ENCODE measurements at regions not wholly inside any gene's neighbourhood (a gene's known extent, or its start where the extent isn't known, plus 50 kb on each side); places are given as distances from the start of the nearest gene placed in this dataset.

- no peaks in the 10 kb centered on the region for H3K79me2 ChIP-seq (ENCODE audit: control insufficient read depth, insufficient read depth, low read length)
- DNase-seq (ENCODE audit: low read depth in 2 of 2) = no peak
- no peak overlapping the region for H3K9ac ChIP-seq (ENCODE audit: insufficient read depth, low read length)
- H3K36me3 ChIP-seq (ENCODE audit: control insufficient read depth, insufficient read depth, low read length) = no peaks in the 10 kb centered on the region
- H3K4me2 ChIP-seq (ENCODE audit: extremely low read depth, insufficient read depth, low read length) = no peak overlapping the region
- TF ChIP-seq EZH2 (IDR thresholded peaks at IDR 0.05; ENCODE audit: low read length, missing control alignments) (no peak), CTCF (conservative IDR thresholded peaks at IDR 0.05 in 1 of 2, IDR thresholded peaks at IDR 0.05 in 1 of 2; ENCODE audit: low read depth in 1 of 2, low read length in 2 of 2) (no peak)
- H3K27ac ChIP-seq (ENCODE audit: insufficient read depth, low read length) = no peak overlapping the region
- peaks cover 11% of the 10 kb centered on the region for H3K4me1 ChIP-seq (ENCODE audit: control insufficient read depth, extremely low read depth, insufficient read depth, low read length)
- no peak overlapping the region for H2AFZ ChIP-seq (ENCODE audit: low read length)
- no peaks in the 10 kb centered on the region for H4K20me1 ChIP-seq (ENCODE audit: control insufficient read depth, extremely low read depth, insufficient read depth, low read length)
- no peaks in the 10 kb centered on the region for H3K9me3 ChIP-seq (ENCODE audit: control insufficient read depth, insufficient read depth, low read depth, low read length)
- no peaks in the 10 kb centered on the region for H3K27me3 ChIP-seq (ENCODE audit: control insufficient read depth, insufficient read depth, low read length)
- H3K4me3 ChIP-seq (replicated peaks in 1 of 4; ENCODE audit: control extremely low read depth in 1 of 4, insufficient read depth in 1 of 4, low read depth in 3 of 4, low read length in 4 of 4) = no peak overlapping the region
Observed at GRCh38 chr4:123892368-123892976, 495.9 kb downstream of the SPRY1 start.

GRCh38 chr4:123893011-123893981 lies 496.7 kb downstream of the SPRY1 start:
- Histone ChIP-seq H3K36me3 (ENCODE audit: control insufficient read depth, insufficient read depth, low read length) (no peaks in the 10 kb centered on the region), H3K9ac (ENCODE audit: insufficient read depth, low read length) (no peak overlapping the region), H3K79me2 (ENCODE audit: control insufficient read depth, insufficient read depth, low read length) (no peaks in the 10 kb centered on the region), H3K4me1 (ENCODE audit: control insufficient read depth, extremely low read depth, insufficient read depth, low read length) (peaks cover 11% of the 10 kb centered on the region), H2AFZ (ENCODE audit: low read length) (no peak overlapping the region), H3K4me2 (ENCODE audit: extremely low read depth, insufficient read depth, low read length) (peak overlapping the region; percentile 32), H3K9me3 (ENCODE audit: control insufficient read depth, insufficient read depth, low read depth, low read length) (no peaks in the 10 kb centered on the region), H3K4me3 (replicated peaks in 1 of 4; ENCODE audit: control extremely low read depth in 1 of 4, insufficient read depth in 1 of 4, low read depth in 3 of 4, low read length in 4 of 4) (no peak overlapping the region), H3K27ac (ENCODE audit: insufficient read depth, low read length) (no peak overlapping the region), H4K20me1 (ENCODE audit: control insufficient read depth, extremely low read depth, insufficient read depth, low read length) (no peaks in the 10 kb centered on the region), H3K27me3 (ENCODE audit: control insufficient read depth, insufficient read depth, low read length) (no peaks in the 10 kb centered on the region)
- TF ChIP-seq EZH2 (IDR thresholded peaks at IDR 0.05; ENCODE audit: low read length, missing control alignments) (no peak), CTCF (conservative IDR thresholded peaks at IDR 0.05 in 1 of 2, IDR thresholded peaks at IDR 0.05 in 1 of 2; ENCODE audit: low read depth in 1 of 2, low read length in 2 of 2) (no peak)
- DNase-seq (ENCODE audit: low read depth in 2 of 2) = peak; percentile 62 to 72

- DNase-seq (ENCODE audit: low read depth in 2 of 2) = peak; percentile 5 to 23
Observed at GRCh38 chr4:123896446-123897071, 500.0 kb downstream of the SPRY1 start.

More at GRCh38 chr4:123896446-123897071, 500.0 kb downstream of the SPRY1 start:
- H3K4me1 ChIP-seq (ENCODE audit: control insufficient read depth, extremely low read depth, insufficient read depth, low read length) = peaks cover 10% of the 10 kb centered on the region
- H3K9me3 ChIP-seq (ENCODE audit: control insufficient read depth, insufficient read depth, low read depth, low read length) = no peaks in the 10 kb centered on the region
- no peak overlapping the region for H3K9ac ChIP-seq (ENCODE audit: insufficient read depth, low read length)
- H4K20me1 ChIP-seq (ENCODE audit: control insufficient read depth, extremely low read depth, insufficient read depth, low read length) = no peaks in the 10 kb centered on the region
- TF ChIP-seq CTCF (conservative IDR thresholded peaks at IDR 0.05 in 1 of 2, IDR thresholded peaks at IDR 0.05 in 1 of 2; ENCODE audit: low read depth in 1 of 2, low read length in 2 of 2) (no peak), EZH2 (IDR thresholded peaks at IDR 0.05; ENCODE audit: low read length, missing control alignments) (no peak)
- H3K4me3 ChIP-seq (replicated peaks in 1 of 4; ENCODE audit: control extremely low read depth in 1 of 4, insufficient read depth in 1 of 4, low read depth in 3 of 4, low read length in 4 of 4) = no peak overlapping the region
- H3K27ac ChIP-seq (ENCODE audit: insufficient read depth, low read length) = no peak overlapping the region
- no peaks in the 10 kb centered on the region for H3K36me3 ChIP-seq (ENCODE audit: control insufficient read depth, insufficient read depth, low read length)
- H3K27me3 ChIP-seq (ENCODE audit: control insufficient read depth, insufficient read depth, low read length) = no peaks in the 10 kb centered on the region
- no peak overlapping the region for H2AFZ ChIP-seq (ENCODE audit: low read length)
- no peaks in the 10 kb centered on the region for H3K79me2 ChIP-seq (ENCODE audit: control insufficient read depth, insufficient read depth, low read length)
- no peak overlapping the region for H3K4me2 ChIP-seq (ENCODE audit: extremely low read depth, insufficient read depth, low read length)

Data from fibroblast of lung (primary cell).